Esophagus (tissue), 2 donors: ENCODE measurements at regions not wholly inside any gene's neighbourhood (a gene's known extent, or its start where the extent isn't known, plus 50 kb on each side); places are given as distances from the start of the nearest gene placed in this dataset.

Experiments
- H3K27ac ChIP-seq, 2 donors: one replicate each; pipeline ENCODE4 v1.5.1; 2013; ENCODE audit warnings: low read depth in 2 of 2, mild to moderate bottlenecking in 2 of 2, inconsistent platforms in 1 of 2, low read length in 1 of 2, moderate library complexity in 1 of 2
- H3K27me3 ChIP-seq, 2 donors: one replicate each; pipeline ENCODE4 v1.6.1; 2013; ENCODE audit warnings: low read length in 2 of 2, control low read depth in 1 of 2, mild to moderate bottlenecking in 1 of 2; ENCODE audit not compliant: insufficient read depth in 2 of 2, control insufficient read depth in 1 of 2
- H3K36me3 ChIP-seq, 2 donors: one replicate each; pipeline ENCODE4 v1.6.1; 2013; ENCODE audit warnings: low read length in 1 of 2; ENCODE audit not compliant: control insufficient read depth in 2 of 2, insufficient read depth in 2 of 2
- H3K4me1 ChIP-seq, 2 donors: one replicate each; pipeline ENCODE4 v1.6.1; 2013; ENCODE audit warnings: low read length in 1 of 2; ENCODE audit not compliant: control insufficient read depth in 2 of 2, insufficient read depth in 2 of 2
- H3K4me3 ChIP-seq, 2 donors: one replicate each; pipeline ENCODE4 v1.5.1; 2013; ENCODE audit warnings: low read length in 2 of 2, mild to moderate bottlenecking in 2 of 2, low read depth in 1 of 2, moderate library complexity in 1 of 2
- H3K9me3 ChIP-seq, 2 donors: one replicate each; pipeline ENCODE4 v1.6.1; 2013; ENCODE audit warnings: mild to moderate bottlenecking in 2 of 2, low read depth in 1 of 2, low read length in 1 of 2, moderate library complexity in 1 of 2; ENCODE audit not compliant: control insufficient read depth in 2 of 2, insufficient read depth in 1 of 2
- WGBS, 2 donors: extraction: QIAGEN DNeasy Blood & Tissue Kit; methylation state at CpG; one replicate each; pipeline ENCODE4 v1.1.7; 2013; 5-methylcytosine and 5-hydroxymethylcytosine counted together
- donor health status: healthy with polysubstance abuse.
- donor health status: Bipolar disorder and iron deficiency.

GRCh38 chr10:4024516-4025245 is 239.7 kb upstream of the KLF6 start:
- Histone ChIP-seq H3K27ac (no peak overlapping the region), H3K36me3 (no peaks in the 10 kb centered on the region), H3K27me3 (no peaks in the 10 kb centered on the region), H3K4me1 (peaks cover 0 to 3% of the 10 kb centered on the region in 2 donors), H3K9me3 (no peaks in the 10 kb centered on the region), H3K4me3 (no peak overlapping the region)
- WGBS, 2 donors, result 90 to 92% methylated on average over 14 of the region's 14 CpGs

- H3K9me3 ChIP-seq, result no peaks in the 10 kb centered on the region
- no peaks in the 10 kb centered on the region for H3K36me3 ChIP-seq
- no peak overlapping the region for H3K27ac ChIP-seq
- WGBS, 2 donors, result 91 to 92% methylated on average over 17 of the region's 17 CpGs
- H3K4me1 ChIP-seq, result peaks cover 0 to 3% of the 10 kb centered on the region in 2 donors
- no peak overlapping the region for H3K4me3 ChIP-seq
- no peaks in the 10 kb centered on the region for H3K27me3 ChIP-seq
These were observed 239.0 kb upstream of the KLF6 start for GRCh38 chr10:4024027-4024426.

- 81 to 86% methylated on average over 7 of the region's 7 CpGs for WGBS, 2 donors
- no peaks in the 10 kb centered on the region for H3K4me1 ChIP-seq
These were observed 237.5 kb upstream of the KLF6 start for GRCh38 chr10:4022473-4022872.

GRCh38 chr10:4020631-4021030 is 235.6 kb upstream of the KLF6 start:
- WGBS, 2 donors, result 94 to 95% methylated on average over 5 of the region's 5 CpGs
- no peak overlapping the region for H3K27ac ChIP-seq
- no peak overlapping the region for H3K4me3 ChIP-seq
- H3K27me3 ChIP-seq, result no peaks in the 10 kb centered on the region
- no peaks in the 10 kb centered on the region for H3K4me1 ChIP-seq
- no peaks in the 10 kb centered on the region for H3K36me3 ChIP-seq
- H3K9me3 ChIP-seq, result no peaks in the 10 kb centered on the region

More at GRCh38 chr10:4022473-4022872, 237.5 kb upstream of the KLF6 start:
- H3K36me3 ChIP-seq, result no peaks in the 10 kb centered on the region
- H3K4me3 ChIP-seq, result no peak overlapping the region
- H3K27me3 ChIP-seq, result no peaks in the 10 kb centered on the region
- no peaks in the 10 kb centered on the region for H3K9me3 ChIP-seq
- no peak overlapping the region for H3K27ac ChIP-seq

GRCh38 chr10:4018054-4018511 is 233.1 kb upstream of the KLF6 start:
- Histone ChIP-seq H3K36me3 (no peaks in the 10 kb centered on the region), H3K9me3 (no peaks in the 10 kb centered on the region), H3K27ac (no peak overlapping the region), H3K4me3 (no peak overlapping the region), H3K27me3 (no peaks in the 10 kb centered on the region), H3K4me1 (peaks cover 0 to 5% of the 10 kb centered on the region in 2 donors)
- 83% methylated on average over 4 of the region's 4 CpGs for WGBS, 2 donors

GRCh38 chr10:4017336-4017735 is 232.3 kb upstream of the KLF6 start:
- Histone ChIP-seq H3K27me3 (no peaks in the 10 kb centered on the region), H3K36me3 (no peaks in the 10 kb centered on the region), H3K4me1 (peaks cover 0 to 5% of the 10 kb centered on the region in 2 donors), H3K4me3 (no peak overlapping the region), H3K27ac (no peak overlapping the region), H3K9me3 (no peaks in the 10 kb centered on the region)
- 80 to 87% methylated on average over 8 of the region's 8 CpGs for WGBS, 2 donors

- H3K9me3 ChIP-seq, result no peaks in the 10 kb centered on the region
- H3K4me1 ChIP-seq, result peaks cover 0 to 5% of the 10 kb centered on the region in 2 donors
- no peak overlapping the region for H3K27ac ChIP-seq
- no peak overlapping the region for H3K4me3 ChIP-seq
- no peaks in the 10 kb centered on the region for H3K36me3 ChIP-seq
- WGBS, 2 donors, result 87 to 92% methylated on average over 10 of the region's 10 CpGs
- no peaks in the 10 kb centered on the region for H3K27me3 ChIP-seq
These were observed 231.3 kb upstream of the KLF6 start for GRCh38 chr10:4016214-4016740.

- 29 to 42% methylated on average over 13 of the region's 13 CpGs for WGBS, 2 donors
- no peaks in the 10 kb centered on the region for H3K36me3 ChIP-seq
- no peaks in the 10 kb centered on the region for H3K9me3 ChIP-seq
- H3K4me3 ChIP-seq, result no peak overlapping the region
- no peaks in the 10 kb centered on the region for H3K27me3 ChIP-seq
- H3K4me1 ChIP-seq, result peaks cover 0 to 5% of the 10 kb centered on the region in 2 donors
- no peak overlapping the region for H3K27ac ChIP-seq
These were observed 228.7 kb upstream of the KLF6 start for GRCh38 chr10:4013651-4014121.

- 77 to 86% methylated on average over 2 of the region's 2 CpGs for WGBS, 2 donors
- Histone ChIP-seq H3K4me1 (peaks cover 0 to 5% of the 10 kb centered on the region in 2 donors), H3K36me3 (no peaks in the 10 kb centered on the region), H3K27me3 (no peaks in the 10 kb centered on the region), H3K4me3 (no peak overlapping the region), H3K9me3 (no peaks in the 10 kb centered on the region), H3K27ac (no peak overlapping the region)
These were observed 227.8 kb upstream of the KLF6 start for GRCh38 chr10:4012848-4013247.
